ENCODE measurements at regions not wholly inside any gene's neighbourhood (a gene's known extent, or its start where the extent isn't known, plus 50 kb on each side); places are given as distances from the start of the nearest gene placed in this dataset.

DNA sequence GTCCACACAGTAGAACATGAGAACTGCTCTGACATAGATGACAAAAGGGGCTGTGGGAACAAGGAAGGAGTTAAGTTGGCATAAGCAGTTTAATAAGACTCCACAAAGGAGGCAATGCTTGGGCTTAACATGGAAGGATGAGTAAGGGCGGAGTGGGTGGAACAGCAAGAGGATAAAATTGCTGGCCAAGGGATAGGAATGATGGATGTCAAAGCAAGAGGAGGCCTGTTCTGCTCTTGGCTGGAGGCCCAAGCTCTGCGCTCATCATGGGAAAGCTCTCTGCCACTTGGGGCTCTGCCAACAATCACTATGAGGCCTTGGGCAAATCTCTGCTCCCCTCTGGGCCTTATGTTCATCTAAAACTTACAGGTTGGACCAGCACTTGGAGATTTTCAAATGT is 98.3 kb upstream of the CAMK1G start:
- Mint-ChIP-seq H3K36me3 (ENCODE audit: low read depth) (no peaks in the 10 kb centered on the region), H3K27ac (no peak overlapping the region), H3K9me3 (no peaks in the 10 kb centered on the region), H3K4me3 (no peak overlapping the region), H3K4me1 (ENCODE audit: low read depth) (no peaks in the 10 kb centered on the region), H3K27me3 (no peaks in the 10 kb centered on the region)

DNA sequence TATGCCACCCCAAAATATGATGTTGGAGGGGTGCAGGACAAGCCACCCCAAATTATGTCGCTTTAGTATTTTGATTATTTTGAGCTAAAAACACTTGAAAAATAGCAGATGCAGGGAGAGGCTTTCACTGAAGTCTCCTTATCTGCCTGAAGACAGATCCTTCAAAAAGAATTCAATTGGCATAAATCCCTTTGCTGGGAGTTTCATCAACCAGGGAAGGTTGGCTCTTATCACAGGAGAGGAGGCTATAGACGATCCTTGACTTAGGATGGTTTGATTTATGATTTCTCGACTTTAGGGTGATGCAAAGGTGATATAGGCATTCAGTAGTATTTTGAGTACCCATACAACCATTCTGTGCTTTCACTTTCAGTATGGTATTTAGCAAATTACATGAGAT is 97.8 kb upstream of the CAMK1G start:
- Mint-ChIP-seq H3K4me1 (ENCODE audit: low read depth) (no peaks in the 10 kb centered on the region), H3K9me3 (no peaks in the 10 kb centered on the region), H3K36me3 (ENCODE audit: low read depth) (no peaks in the 10 kb centered on the region), H3K27me3 (no peaks in the 10 kb centered on the region), H3K4me3 (no peak overlapping the region), H3K27ac (no peak overlapping the region)

DNA sequence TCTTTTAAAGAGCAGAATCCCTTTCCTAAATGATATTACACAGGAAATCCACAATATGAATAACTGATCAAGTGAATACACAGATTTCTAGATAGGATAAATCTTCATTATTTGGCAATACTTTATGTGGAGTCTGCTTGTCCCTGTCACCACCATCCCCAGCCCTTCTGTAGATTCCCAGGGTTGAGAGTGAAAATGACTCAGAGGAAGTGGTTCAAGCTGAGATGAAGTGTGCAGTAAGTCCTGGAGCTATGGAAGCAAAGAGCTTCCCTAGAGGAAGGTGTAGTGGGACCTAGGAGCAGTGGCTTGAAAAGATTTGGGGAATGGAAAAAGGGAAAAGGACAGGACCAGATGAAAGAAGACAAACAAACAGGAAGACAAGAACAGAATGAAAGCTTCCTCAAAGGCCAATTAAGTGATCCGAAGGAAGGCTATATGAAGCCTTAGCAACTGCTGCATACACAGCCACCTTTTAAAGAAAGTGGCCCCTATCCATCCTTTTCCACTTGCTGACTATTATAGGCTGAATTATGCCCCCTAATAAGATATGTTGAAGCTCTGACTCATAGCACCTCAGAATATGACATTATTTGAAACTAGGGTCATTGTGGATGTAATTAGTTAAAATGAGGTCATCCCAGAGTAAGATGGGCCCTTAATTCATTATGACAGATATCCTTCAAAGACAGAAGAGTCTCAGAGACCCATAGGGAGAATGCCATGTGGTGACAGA is 96.5 kb upstream of the CAMK1G start:
- H3K4me3 Mint-ChIP-seq, result no peak overlapping the region
- H3K9me3 Mint-ChIP-seq, result no peaks in the 10 kb centered on the region
- no peaks in the 10 kb centered on the region for H3K4me1 Mint-ChIP-seq (ENCODE audit: low read depth)
- H3K27ac Mint-ChIP-seq, result no peak overlapping the region
- H3K36me3 Mint-ChIP-seq (ENCODE audit: low read depth), result no peaks in the 10 kb centered on the region
- no peaks in the 10 kb centered on the region for H3K27me3 Mint-ChIP-seq

DNA sequence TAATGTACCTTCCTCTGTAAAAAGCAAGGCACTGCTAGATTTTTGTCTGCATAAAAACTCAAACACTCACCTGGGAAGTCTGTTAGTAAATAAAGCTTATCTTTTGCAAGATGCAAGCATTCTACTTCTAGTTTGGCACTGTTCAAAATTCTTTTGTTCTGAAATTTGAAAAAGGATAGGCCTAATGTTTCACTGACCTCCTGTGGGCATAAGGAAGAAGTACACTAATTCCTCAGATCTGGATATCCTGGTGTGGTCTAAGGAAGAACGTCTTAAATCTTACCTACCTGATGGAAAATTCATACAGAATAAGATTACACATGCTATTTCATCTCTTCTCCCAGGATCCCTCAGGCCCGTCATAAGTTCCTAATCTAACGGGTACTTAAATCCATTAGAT is 93.5 kb upstream of the CAMK1G start:
- Mint-ChIP-seq H3K27ac (no peak overlapping the region), H3K4me1 (ENCODE audit: low read depth) (no peaks in the 10 kb centered on the region), H3K9me3 (peaks cover under 1% of the 10 kb centered on the region), H3K4me3 (no peak overlapping the region), H3K27me3 (no peaks in the 10 kb centered on the region), H3K36me3 (ENCODE audit: low read depth) (no peaks in the 10 kb centered on the region)

DNA sequence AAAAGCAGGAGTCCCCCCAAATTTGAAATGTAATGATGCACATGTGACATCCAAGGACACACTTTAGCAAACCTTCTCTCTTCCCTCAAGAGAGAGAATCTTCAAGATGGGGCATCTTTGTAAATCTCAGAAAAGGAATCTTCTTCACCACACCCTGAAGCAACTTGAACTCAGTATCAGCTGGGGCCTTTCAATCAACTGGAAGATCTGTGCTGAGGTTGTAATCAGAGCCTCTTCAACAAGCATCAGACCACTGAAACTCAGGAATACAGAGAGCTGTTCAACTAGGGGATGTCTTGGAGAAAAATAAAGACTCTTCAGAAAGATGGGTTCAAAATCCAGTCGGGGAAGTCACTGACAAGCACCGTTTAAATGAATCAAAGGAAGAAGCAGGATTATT is 92.5 kb upstream of the CAMK1G start:
- peaks cover 4% of the 10 kb centered on the region for H3K9me3 Mint-ChIP-seq
- H3K4me3 Mint-ChIP-seq, result no peak overlapping the region
- no peaks in the 10 kb centered on the region for H3K27me3 Mint-ChIP-seq
- no peaks in the 10 kb centered on the region for H3K36me3 Mint-ChIP-seq (ENCODE audit: low read depth)
- no peak overlapping the region for H3K27ac Mint-ChIP-seq
- H3K4me1 Mint-ChIP-seq (ENCODE audit: low read depth), result no peaks in the 10 kb centered on the region

DNA sequence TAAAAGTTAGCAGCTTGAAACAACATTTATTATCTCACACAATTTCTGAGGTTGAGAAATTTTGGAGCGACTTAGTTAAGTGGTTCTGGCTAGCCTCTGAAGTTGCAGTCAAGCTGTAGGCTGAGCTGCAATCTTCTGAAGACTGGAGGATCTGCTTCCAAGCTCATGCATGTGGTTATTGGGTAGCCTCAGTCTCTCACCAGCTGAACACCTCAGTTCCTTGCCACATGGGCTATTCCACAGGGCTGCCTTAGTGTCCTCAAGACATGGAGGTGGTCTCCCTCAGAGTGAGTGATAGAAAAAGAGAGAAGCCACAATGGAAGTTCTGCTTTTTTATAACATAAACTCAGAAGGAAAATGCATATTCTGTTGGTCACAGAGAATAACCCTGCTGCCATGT is 92.0 kb upstream of the CAMK1G start:
- Mint-ChIP-seq H3K4me1 (ENCODE audit: low read depth) (no peaks in the 10 kb centered on the region), H3K36me3 (ENCODE audit: low read depth) (no peaks in the 10 kb centered on the region), H3K9me3 (peaks cover 4% of the 10 kb centered on the region), H3K4me3 (no peak overlapping the region), H3K27me3 (no peaks in the 10 kb centered on the region), H3K27ac (no peak overlapping the region)

DNA sequence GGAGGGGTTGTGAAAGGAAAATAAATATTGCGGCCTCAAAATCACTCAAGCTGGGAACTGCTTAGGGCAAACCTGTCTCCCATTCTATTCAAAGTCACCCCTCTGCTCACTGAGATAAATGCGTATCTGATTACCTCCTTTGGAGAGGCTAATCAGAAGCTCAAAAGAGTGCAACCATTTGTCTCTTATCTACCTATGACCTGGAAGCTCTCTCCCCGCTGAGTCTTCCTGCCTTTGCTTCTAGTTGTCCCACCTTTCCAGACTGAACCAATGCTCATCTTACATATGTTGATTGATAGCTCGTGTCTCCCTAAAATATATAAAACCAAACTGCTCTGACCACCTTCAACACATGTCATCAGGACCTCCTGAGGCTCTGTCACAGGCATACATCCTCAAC is 91.6 kb upstream of the CAMK1G start:
- H3K4me1 Mint-ChIP-seq (ENCODE audit: low read depth), result no peaks in the 10 kb centered on the region
- peaks cover 6% of the 10 kb centered on the region for H3K9me3 Mint-ChIP-seq
- no peaks in the 10 kb centered on the region for H3K27me3 Mint-ChIP-seq
- no peak overlapping the region for H3K4me3 Mint-ChIP-seq
- H3K27ac Mint-ChIP-seq, result no peak overlapping the region
- no peaks in the 10 kb centered on the region for H3K36me3 Mint-ChIP-seq (ENCODE audit: low read depth)

DNA sequence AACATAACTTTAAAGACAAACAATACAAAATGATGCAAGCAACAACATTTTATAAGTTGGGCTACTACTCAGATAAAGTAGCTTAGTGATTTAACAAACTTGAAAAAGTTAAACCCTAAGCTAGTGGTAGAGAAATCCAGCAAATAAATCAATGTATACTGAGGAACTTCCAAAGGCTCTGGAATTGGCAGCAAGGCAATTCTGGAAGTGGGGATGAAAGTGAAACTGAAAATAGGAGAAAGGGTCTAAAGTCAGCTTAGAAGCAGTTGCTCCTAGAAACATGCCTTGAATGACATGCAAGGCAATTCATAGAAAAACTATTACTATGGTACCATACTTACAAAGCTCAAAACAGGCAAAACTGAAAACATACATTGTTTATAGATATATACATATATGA is 90.0 kb upstream of the CAMK1G start:
- Mint-ChIP-seq H3K9me3 (peaks cover 8% of the 10 kb centered on the region), H3K27ac (no peak overlapping the region), H3K27me3 (no peaks in the 10 kb centered on the region), H3K4me1 (ENCODE audit: low read depth) (no peaks in the 10 kb centered on the region), H3K4me3 (no peak overlapping the region), H3K36me3 (ENCODE audit: low read depth) (no peaks in the 10 kb centered on the region)

DNA sequence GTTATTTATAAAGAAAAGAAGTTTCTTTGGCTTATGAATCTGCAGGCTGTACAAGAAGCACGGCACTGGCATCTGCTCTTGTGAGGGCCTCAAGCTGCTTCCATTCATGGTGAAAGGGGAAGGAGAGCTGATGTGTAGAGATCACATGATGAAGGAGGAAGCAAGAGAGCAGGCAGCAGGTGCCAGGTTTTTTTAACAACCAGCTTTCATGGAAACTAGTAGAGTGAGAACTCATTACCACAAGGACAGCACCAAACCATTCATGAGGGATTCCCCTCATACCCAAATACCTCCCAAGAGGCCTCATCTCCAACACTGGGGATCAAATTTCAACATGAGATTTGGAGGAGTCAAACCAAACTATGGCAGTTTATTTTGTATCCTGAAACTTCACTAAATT is 85.8 kb upstream of the CAMK1G start:
- no peak overlapping the region for H3K4me3 Mint-ChIP-seq
- peaks cover 21% of the 10 kb centered on the region for H3K9me3 Mint-ChIP-seq
- no peaks in the 10 kb centered on the region for H3K4me1 Mint-ChIP-seq (ENCODE audit: low read depth)
- peaks cover 7% of the 10 kb centered on the region for H3K27me3 Mint-ChIP-seq
- H3K27ac Mint-ChIP-seq, result no peak overlapping the region
- H3K36me3 Mint-ChIP-seq (ENCODE audit: low read depth), result no peaks in the 10 kb centered on the region

DNA sequence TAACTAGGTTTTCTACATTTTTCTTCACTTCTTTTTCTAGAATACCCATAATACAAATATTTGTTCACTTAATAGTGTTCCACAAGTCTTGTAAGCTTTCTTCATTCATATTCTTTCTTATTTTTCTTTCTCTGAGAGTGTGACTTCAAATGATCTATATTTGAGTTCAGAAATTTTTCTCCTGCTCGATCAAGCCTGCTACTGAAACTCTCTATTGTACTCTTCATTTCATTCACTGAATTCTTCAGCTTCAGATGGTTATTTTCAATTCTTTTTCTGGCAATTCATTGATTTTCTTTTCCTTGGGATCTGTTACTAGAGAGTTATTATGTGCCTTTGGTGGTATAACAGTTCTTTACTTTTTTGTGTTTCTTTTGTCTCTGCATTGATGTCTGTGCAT is 82.5 kb upstream of the CAMK1G start:
- Mint-ChIP-seq H3K27ac (no peak overlapping the region), H3K27me3 (peaks cover 7% of the 10 kb centered on the region), H3K36me3 (ENCODE audit: low read depth) (no peaks in the 10 kb centered on the region), H3K9me3 (peaks cover 17% of the 10 kb centered on the region), H3K4me1 (ENCODE audit: low read depth) (no peaks in the 10 kb centered on the region), H3K4me3 (no peak overlapping the region)

DNA sequence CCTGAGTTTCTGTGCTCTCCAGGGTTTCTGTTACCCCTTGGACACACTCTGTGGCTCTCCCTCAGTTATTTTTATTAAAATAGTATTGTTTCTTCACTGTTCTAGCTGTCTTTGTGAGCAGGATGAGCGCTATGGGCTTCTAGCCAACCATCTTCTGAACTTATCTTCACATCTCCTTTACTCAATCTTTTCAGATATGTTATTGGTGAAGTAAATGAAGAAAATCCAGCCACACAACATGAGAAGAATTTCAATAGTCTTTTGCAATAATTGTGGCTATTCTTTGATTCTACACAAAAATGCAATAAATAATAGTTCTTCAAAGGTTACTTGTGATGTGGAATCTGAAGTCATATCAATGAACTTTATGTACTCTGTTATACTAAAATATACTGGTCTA is 80.3 kb upstream of the CAMK1G start:
- H3K9me3 Mint-ChIP-seq, result peaks cover 13% of the 10 kb centered on the region
- no peak overlapping the region for H3K27ac Mint-ChIP-seq
- no peaks in the 10 kb centered on the region for H3K36me3 Mint-ChIP-seq (ENCODE audit: low read depth)
- peaks cover 15% of the 10 kb centered on the region for H3K27me3 Mint-ChIP-seq
- H3K4me3 Mint-ChIP-seq, result no peak overlapping the region
- no peaks in the 10 kb centered on the region for H3K4me1 Mint-ChIP-seq (ENCODE audit: low read depth)

DNA sequence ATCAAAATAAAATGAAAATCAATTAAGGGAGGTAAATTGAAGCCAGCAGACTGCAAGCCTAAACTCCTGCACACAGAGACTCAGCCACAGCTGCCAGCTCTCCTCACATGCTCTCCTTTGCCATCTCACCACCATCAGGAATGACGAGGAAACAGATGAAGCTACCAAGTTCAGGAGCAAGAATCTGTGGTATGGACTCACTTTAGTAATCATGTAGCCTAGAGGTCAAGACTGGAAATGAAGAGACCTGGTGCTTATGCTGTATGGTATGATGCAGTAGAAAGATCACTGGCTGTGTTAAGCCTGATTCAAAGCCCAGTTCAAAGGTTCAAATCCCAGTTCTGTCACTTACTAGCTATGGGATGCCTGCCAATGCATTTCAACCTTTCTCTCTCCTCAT is 78.9 kb upstream of the CAMK1G start:
- Mint-ChIP-seq H3K27ac (no peak overlapping the region), H3K27me3 (peaks cover 11% of the 10 kb centered on the region), H3K36me3 (ENCODE audit: low read depth) (no peaks in the 10 kb centered on the region), H3K4me3 (no peak overlapping the region), H3K9me3 (peaks cover 13% of the 10 kb centered on the region), H3K4me1 (ENCODE audit: low read depth) (no peaks in the 10 kb centered on the region)

DNA sequence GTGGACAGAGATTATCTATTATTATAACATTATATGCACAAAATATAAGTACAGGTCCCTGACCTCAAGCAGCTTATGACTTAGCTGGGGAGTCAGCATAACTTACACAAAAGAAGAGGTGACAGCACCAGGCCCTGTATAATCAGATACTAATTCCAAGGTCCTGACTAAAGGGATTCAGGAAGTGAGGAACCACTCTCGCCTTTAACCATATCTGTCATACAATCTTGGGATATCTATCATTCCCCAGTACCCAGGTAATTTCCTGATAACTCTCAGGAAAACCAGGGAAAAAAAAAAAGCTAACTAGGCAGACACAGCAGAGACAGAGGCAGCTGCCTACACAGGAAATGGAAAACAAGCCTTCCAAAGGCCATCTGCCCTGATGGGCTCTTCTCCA is 78.5 kb upstream of the CAMK1G start:
- Mint-ChIP-seq H3K27me3 (peaks cover 11% of the 10 kb centered on the region), H3K36me3 (ENCODE audit: low read depth) (no peaks in the 10 kb centered on the region)

DNA sequence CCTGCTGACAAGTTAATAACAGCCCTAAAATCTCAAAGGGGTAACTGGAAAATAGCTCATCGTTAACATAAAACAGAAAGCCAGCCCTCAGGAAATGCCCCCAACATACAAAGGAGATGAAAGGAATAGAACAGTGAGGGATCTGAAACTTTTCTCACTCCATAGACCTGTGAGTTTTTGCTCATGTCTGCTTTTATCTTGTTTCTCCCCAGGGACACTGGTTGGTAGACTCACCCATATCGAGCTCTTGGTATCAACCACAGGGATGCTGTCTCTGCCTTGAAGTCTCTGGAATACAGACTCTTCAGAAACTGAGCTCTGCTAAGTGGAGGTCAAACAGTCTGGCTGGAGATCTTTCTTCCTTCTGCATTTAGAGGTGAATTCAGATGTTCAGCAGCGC is 77.4 kb upstream of the CAMK1G start:
- no peak overlapping the region for H3K27ac Mint-ChIP-seq

More for the DNA sequence above, 78.5 kb upstream of the CAMK1G start:
- H3K4me3 Mint-ChIP-seq, result no peak overlapping the region
- H3K9me3 Mint-ChIP-seq, result peaks cover 11% of the 10 kb centered on the region
- H3K27ac Mint-ChIP-seq, result no peak overlapping the region
- H3K4me1 Mint-ChIP-seq (ENCODE audit: low read depth), result no peaks in the 10 kb centered on the region

DNA sequence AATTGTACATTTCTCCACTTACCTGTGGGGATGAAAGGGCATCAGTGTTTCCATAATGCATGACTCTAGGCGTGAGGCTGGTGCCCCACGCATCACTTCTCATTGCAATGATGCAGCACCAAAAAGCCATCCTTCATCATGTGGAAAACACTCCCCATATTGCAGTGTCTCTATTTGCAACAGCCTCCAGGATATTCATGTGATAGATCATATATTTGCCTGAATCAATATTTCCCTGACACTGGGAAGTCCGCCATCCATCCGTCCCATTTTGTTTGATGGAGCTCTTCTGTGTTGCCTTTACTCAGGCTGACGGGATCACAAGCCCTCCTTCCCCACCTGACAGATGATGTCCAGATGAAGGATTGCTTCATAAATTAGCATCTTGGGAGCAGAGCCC is 74.5 kb upstream of the CAMK1G start:
- H3K27me3 Mint-ChIP-seq, result peaks cover 7% of the 10 kb centered on the region
- no peaks in the 10 kb centered on the region for H3K36me3 Mint-ChIP-seq (ENCODE audit: low read depth)
- no peak overlapping the region for H3K4me3 Mint-ChIP-seq
- H3K9me3 Mint-ChIP-seq, result no peaks in the 10 kb centered on the region
- no peak overlapping the region for H3K27ac Mint-ChIP-seq
- H3K4me1 Mint-ChIP-seq (ENCODE audit: low read depth), result no peaks in the 10 kb centered on the region

More for the DNA sequence above, 77.4 kb upstream of the CAMK1G start:
- H3K4me3 Mint-ChIP-seq, result no peak overlapping the region
- no peaks in the 10 kb centered on the region for H3K36me3 Mint-ChIP-seq (ENCODE audit: low read depth)
- H3K4me1 Mint-ChIP-seq (ENCODE audit: low read depth), result no peaks in the 10 kb centered on the region
- H3K27me3 Mint-ChIP-seq, result peaks cover 10% of the 10 kb centered on the region
- H3K9me3 Mint-ChIP-seq, result peaks cover 3% of the 10 kb centered on the region

DNA sequence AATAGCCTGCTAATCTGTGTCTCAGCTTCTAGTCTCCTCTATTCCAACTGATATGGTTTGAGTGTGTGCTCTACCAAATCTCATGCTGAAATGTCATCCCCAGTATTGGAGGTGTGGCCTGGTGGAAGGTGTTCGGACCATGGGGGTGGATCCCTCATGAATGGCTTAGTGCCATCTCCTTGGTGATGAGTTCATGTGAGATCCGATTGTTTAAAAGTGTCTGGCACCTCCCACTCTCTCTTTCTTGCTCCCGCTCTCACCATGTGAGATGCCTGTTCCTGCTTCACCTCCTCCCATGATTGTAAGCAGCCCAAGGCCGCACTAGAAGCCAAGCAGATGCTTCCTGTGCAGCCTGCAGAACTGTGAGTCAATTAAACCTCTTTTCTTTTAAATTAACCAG is 73.5 kb upstream of the CAMK1G start:
- Mint-ChIP-seq H3K27ac (no peak overlapping the region), H3K9me3 (no peaks in the 10 kb centered on the region), H3K36me3 (ENCODE audit: low read depth) (no peaks in the 10 kb centered on the region), H3K27me3 (peaks cover 10% of the 10 kb centered on the region), H3K4me1 (ENCODE audit: low read depth) (no peaks in the 10 kb centered on the region), H3K4me3 (no peak overlapping the region)

All from stimulated activated naive CD8-positive, alpha-beta T cell treated with anti-CD3 and anti-CD28 coated beads, Interleukin-15, Interleukin-2, amounts not matched to agents 100 ng/mL and 50 ng/mL, for 24 hours (primary cell).